GM23248 (cell line): ENCODE measurements at regions not wholly inside any gene's neighbourhood (a gene's known extent, or its start where the extent isn't known, plus 50 kb on each side); places are given as distances from the start of the nearest gene placed in this dataset.

Experiments used
- EZH2 ChIP-seq: fragments of 200-600 bp; sonication (generic); IDR thresholded peaks from 2 replicates; pipeline ENCODE4 v1.6.1; 2018; ENCODE audit warnings: antibody characterized with exemption, mild to moderate bottlenecking; ENCODE audit not compliant: insufficient read depth, poor library complexity, severe bottlenecking
- EZH2phosphoT487 ChIP-seq: fragments of 200-600 bp; sonication (generic); IDR thresholded peaks from 2 replicates; pipeline ENCODE4 v1.6.1; 2018; ENCODE audit warnings: antibody characterized with exemption, moderate library complexity, mild to moderate bottlenecking, low read depth; ENCODE audit not compliant: insufficient read depth

GRCh38 chr1:199075792-199076191 is 437.0 kb downstream of the PTPRC start:
- TF ChIP-seq EZH2phosphoT487 (no peak), EZH2 (no peak)
